Right renal cortex interstitium (tissue), 3 donors: ENCODE measurements at regions not wholly inside any gene's neighbourhood (a gene's known extent, or its start where the extent isn't known, plus 50 kb on each side); places are given as distances from the start of the nearest gene placed in this dataset.

Experiments
- DNase-seq, 3 donors: peaks; one replicate each; pipeline ENCODE4 v3.0.0-alpha.2; 2013; ENCODE audit warnings: low read depth in 3 of 3, low spot score in 2 of 3

DNA sequence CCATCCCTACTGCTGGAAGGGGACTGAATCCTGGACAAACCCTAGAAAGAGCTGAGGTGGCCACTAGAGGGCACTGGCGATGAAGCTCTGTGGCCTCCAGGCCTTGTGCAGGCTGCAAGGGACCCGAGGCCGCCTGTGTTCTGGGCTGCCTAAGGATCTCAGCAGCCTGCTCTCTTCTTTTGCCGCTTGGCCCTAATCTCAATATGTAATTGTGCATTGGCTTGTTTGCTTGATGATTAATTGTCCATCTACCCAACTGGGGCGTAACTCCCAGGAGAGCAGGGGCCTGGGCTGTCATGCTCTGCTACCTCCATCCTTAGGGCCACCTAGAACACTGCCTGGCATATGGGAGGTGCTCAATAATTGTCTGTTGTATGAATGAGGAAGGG, 73.8 kb downstream of the SYNE3 start:
- peak in 2 of 3 donors; percentile 64 to 73 for DNase-seq

DNA sequence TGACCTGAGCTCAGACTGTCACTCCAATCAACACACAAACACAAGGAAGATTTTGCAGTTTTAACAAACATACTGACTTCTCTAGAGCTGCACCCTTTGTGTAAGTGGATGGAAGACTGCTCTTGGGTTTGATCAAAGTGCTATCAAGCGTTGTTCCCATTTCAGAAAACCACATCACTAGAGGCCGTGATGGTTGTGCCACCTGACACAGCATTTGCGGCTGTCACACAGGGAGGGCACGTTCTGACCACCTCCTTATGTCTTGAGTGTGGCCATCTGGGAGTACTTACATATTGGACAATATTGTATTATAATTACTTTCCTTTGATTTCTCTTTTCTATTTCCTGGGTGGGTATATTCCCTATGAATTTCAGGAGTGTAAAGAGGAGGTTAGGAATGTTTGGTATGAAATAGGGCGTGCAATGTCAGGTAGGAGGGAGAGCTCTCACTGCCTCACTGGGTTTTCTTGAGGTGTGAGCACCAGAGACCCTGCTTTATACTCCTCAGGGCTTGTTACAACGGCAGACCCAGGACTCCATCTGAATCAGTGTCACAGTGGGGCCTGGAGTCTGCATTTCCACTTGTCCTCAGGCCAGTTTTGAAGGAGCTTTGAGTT, 74.3 kb downstream of the SYNE3 start:
- no peak for DNase-seq

DNA sequence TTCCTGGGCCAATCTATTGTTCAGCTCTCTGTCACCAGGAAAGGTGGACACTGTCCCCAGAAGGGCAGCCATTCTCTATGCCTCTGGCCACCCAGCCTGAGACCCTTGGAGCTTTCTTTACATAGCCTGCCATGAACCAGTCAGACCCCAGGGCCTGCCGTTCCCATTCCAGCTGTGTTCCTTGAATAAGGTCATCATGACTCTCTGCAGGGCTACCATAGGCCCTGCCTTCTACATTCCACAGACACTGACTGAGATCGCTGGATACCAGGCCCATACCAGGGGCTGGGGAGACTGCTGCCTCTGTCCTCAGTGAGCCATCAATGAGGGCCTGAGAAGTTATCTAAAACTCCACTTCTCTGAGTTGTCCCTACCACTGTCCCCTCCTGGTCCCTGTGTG, 75.5 kb downstream of the SYNE3 start:
- DNase-seq, result no peak

GRCh38 chr14:95440496-95440895, 76.0 kb downstream of the SYNE3 start:
- DNase-seq, result no peak

GRCh38 chr14:95439881-95440280, 76.6 kb downstream of the SYNE3 start:
- DNase-seq, result no peak

DNA sequence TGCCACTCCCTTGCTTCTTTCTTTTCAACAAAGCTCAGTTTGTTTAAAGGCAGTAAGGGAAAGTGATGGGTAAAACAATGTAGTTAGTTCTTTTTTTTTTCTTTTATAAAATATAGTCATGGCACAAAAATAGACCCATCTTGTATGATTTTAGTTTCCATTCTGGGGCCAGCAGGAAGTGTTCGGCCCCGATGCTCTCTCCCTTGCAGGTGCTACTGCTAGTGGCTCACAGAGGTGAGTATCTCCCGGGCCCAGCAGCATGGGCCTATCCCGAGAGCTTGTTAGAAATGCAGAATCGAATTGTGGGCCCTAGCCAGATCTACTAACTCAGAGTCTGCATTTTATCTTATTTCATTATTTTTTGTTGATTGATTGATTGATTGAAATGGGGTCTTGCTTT, 78.7 kb downstream of the SYNE3 start:
- no peak for DNase-seq

DNA sequence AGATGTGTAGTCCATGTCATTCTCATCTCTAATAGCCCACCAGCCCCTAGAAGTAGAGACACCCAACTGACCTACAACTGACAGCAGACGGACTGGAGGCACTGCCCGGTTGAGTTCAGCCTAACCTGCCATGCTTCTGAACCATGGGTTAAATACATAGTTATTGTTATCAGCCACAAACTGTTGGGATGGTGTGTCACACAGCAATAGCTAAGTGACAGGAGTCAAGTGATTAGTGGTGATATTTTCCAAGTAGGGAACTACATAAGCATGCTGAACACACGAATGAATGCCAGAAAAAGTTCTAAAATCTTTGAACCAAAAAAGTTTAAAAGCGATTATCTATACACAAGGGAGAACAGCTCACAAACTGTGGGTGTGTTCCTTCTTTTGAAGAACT, 80.1 kb downstream of the SYNE3 start:
- DNase-seq, result no peak

- DNase-seq, result no peak
Measured at GRCh38 chr14:95434121-95434520, 82.3 kb downstream of the SYNE3 start.

DNA sequence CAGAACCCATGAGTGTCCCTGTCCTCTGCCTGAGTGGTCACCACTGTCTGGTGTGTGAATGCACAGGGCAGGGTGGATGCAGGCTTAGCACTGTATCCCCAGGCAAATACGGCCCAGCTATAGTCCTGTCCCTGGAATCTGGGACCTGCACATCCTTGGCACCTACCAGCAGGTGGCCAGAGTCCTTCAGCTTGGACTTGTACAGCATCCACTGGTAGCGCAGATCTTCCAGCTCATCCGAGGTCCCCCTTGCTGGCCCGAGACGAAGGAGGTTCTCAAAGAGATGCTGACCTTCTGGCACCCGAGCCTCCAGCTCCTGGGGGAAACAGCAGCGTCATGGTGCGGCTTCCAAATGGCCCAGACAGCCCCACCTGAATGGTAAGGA, 83.4 kb downstream of the SYNE3 start:
- DNase-seq, result no peak

- no peak for DNase-seq
Measured at GRCh38 chr14:95432144-95433093, 84.0 kb downstream of the SYNE3 start.

DNA sequence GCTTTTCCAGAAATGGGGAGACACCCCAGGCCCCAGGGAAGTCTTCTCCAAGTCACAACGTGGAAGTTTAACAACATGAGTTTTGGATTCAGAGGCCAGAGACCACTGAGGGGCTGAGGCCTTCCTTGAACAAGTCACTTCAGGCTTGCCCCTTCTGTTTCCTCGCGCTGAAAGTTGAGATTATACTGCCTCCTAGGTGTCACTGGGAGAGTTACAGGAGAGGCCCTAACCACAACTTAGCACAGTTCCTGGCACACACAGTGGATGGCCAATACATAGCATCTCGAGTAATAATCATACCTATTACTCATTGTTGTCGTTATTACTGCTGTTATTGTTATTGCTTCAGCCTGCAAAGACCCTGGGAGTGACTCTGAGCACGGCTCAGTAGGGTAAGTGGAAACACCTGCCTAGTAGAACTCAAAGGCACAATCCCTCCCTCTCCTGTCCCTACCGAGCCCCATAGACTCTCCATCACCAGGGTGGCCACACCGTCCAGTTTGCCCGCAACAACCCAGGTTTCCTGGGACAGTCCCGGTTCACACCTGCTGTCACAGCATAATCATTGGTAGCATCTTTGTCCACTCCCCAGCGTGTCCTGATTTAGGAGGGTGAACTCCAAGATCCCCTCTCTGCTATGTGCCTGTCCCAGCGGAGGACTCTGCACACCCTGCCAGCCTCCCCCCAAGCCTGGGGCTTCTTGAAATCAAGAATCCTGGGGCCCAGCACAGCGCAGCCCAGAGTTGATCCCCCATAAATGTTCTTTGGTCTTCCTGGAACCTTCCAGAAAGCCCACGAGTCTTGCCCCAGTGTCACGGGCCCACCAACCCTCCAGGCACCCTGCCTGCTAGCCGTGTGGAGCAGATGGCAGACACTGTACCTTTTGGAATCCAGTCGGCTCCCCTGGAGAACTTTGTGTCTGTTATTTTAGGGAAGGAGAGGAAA, 85.0 kb downstream of the SYNE3 start:
- DNase-seq, result no peak

GRCh38 chr14:95428557-95428956, 87.9 kb downstream of the SYNE3 start:
- DNase-seq, result no peak

DNA sequence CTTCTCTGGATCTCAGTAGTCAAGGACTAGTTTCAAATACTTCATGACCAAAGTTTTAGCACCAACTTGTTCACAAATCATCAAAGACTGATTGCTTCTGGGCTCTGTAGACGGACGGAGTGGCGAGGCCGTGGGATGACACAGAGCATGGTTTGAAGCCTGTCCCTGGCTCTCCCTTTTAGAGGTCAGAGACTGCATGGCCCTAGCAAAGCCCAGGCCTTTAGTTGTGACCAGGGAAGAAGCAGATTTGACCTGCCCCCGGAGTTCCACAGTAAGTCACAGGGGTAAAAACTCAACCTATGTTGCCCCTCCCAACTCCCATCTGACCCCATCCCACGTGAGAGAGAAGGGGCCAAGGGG, 90.4 kb downstream of the SYNE3 start:
- no peak for DNase-seq

DNA sequence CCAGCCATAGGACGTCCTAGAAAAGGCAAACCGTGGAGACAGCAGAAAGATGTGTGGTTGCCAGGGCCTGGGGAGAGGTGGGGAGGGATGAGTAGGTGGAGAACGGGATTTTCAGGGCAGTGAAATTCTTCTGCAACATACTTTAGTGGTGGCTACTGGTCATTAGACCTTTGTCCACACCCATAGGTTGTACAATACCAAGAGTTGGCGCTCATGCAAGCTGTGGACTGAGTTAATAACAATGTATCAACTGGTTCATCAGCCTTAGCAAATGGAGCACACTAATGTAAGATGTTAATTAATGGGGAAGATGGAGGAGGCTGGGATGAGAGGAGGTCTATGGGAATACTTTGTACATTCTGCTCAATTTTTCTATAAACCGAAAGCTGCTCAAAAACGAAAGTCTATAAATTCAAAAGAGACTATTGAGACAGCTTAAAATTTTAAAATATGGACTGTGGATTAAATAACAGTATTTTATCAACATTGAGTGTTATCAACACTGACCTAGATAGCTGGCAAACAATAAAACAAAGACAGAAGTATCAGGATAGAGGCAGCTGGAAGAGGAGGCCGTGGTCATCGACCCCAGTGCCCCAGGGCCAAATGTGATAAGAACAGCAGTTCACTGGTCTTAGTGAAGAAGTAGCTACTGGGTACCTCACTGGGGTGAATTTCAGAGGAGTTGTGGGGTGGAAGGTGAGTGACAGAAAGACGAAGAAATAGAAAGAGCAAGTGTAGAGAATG, 90.9 kb downstream of the SYNE3 start:
- no peak for DNase-seq

- DNase-seq, result no peak
Measured at GRCh38 chr14:95424529-95424928, 91.9 kb downstream of the SYNE3 start.

GRCh38 chr14:95421741-95422140, 94.7 kb downstream of the SYNE3 start:
- DNase-seq, result no peak

GRCh38 chr14:95420060-95420459, 96.4 kb downstream of the SYNE3 start:
- DNase-seq, result no peak

DNA sequence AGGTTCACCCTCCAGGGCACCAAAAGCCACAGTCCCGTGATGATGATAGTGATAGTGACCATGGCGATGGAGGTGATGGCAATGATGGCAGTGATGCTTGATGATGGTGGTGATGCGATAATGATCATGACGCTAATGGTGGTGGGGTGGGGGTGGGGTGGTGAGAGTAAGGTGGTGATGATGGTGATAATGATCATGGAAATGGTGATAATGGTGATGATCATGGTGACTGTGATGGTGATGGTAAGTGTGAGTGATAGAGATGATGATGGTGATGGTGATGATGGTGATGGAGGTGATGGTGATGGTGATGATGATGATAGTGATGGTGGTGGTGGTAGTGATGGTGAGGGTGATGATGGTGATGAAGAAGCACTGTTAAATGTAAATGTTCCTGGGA, 96.9 kb downstream of the SYNE3 start:
- DNase-seq, result no peak

- no peak for DNase-seq
Measured at GRCh38 chr14:95418858-95419257, 97.6 kb downstream of the SYNE3 start.

GRCh38 chr14:95417492-95417891, 97.8 kb upstream of the CLMN start:
- no peak for DNase-seq

DNA sequence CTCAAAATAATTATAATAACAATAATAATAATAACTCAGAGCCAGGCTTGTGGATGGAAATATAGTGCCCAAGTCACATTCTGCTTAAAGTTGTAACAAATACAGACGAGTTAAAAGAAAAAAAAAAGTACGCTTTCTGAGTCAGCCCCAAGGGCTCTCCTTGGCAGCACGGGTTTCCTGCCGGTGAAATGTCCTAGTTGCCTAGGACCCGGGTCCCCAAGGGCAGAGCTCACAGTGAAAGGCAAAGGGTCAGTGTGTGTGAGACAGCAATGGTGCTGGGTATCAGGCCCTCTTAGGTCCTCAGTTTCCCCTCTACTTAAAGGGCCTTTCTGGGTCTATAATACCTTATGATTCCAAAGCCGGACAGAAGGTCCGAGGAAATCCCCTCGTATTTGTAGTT, 96.3 kb upstream of the CLMN start:
- DNase-seq, result no peak
